ENCODE measurements at regions not wholly inside any gene's neighbourhood (a gene's known extent, or its start where the extent isn't known, plus 50 kb on each side); places are given as distances from the start of the nearest gene placed in this dataset.

- no peak for TF ChIP-seq CTCF (IDR thresholded peaks at IDR 0.05; ENCODE audit: extremely low read depth, missing control alignments)
- no peak for DNase-seq (ENCODE audit: low spot score)
Measured at GRCh38 chr9:79796411-79796810, 224.6 kb downstream of the TLE4 start.

GRCh38 chr9:79788662-79789061, 216.9 kb downstream of the TLE4 start:
- no peak for TF ChIP-seq CTCF (IDR thresholded peaks at IDR 0.05; ENCODE audit: extremely low read depth, missing control alignments)
- no peak for DNase-seq (ENCODE audit: low spot score)

GRCh38 chr9:79781263-79781662, 209.5 kb downstream of the TLE4 start:
- DNase-seq (ENCODE audit: low spot score): no peak
- TF ChIP-seq CTCF (IDR thresholded peaks at IDR 0.05; ENCODE audit: extremely low read depth, missing control alignments): no peak

- no peak for TF ChIP-seq CTCF (IDR thresholded peaks at IDR 0.05; ENCODE audit: extremely low read depth, missing control alignments)
- no peak for DNase-seq (ENCODE audit: low spot score)
Measured at GRCh38 chr9:79780559-79780958, 208.8 kb downstream of the TLE4 start.

GRCh38 chr9:79779901-79780300, 208.1 kb downstream of the TLE4 start:
- no peak for TF ChIP-seq CTCF (IDR thresholded peaks at IDR 0.05; ENCODE audit: extremely low read depth, missing control alignments)
- DNase-seq (ENCODE audit: low spot score): no peak

- DNase-seq (ENCODE audit: low spot score): no peak
Measured at GRCh38 chr9:79778581-79778980, 206.8 kb downstream of the TLE4 start.

GRCh38 chr9:79776581-79776980, 204.8 kb downstream of the TLE4 start:
- no peak for TF ChIP-seq CTCF (IDR thresholded peaks at IDR 0.05; ENCODE audit: extremely low read depth, missing control alignments)
- no peak for DNase-seq (ENCODE audit: low spot score)

More at GRCh38 chr9:79778581-79778980, 206.8 kb downstream of the TLE4 start:
- TF ChIP-seq CTCF (IDR thresholded peaks at IDR 0.05; ENCODE audit: extremely low read depth, missing control alignments): no peak
